22Rv1 (cell line): ENCODE measurements at regions not wholly inside any gene's neighbourhood (a gene's known extent, or its start where the extent isn't known, plus 50 kb on each side); places are given as distances from the start of the nearest gene placed in this dataset.

Experiments used
- H3K27ac ChIP-seq: fragments of 450-650 bp; 2 replicates; pipeline ENCODE4 v1.5.1; 2017
- CTCF ChIP-seq: fragments of 450-650 bp; IDR thresholded peaks from 2 replicates; pipeline ENCODE4 v1.5.1; 2017; ENCODE audit warnings: mild to moderate bottlenecking
- ZFX ChIP-seq: fragments of 450-650 bp; IDR thresholded peaks from 2 replicates; pipeline ENCODE4 v1.6.1; 2017; ENCODE audit warnings: antibody characterized with exemption, borderline replicate concordance

GRCh38 chr5:26193626-26194025 is 844.8 kb downstream of the CDH9 start:
- TF ChIP-seq ZFX (no peak), CTCF (no peak)
- no peak overlapping the region for H3K27ac ChIP-seq

- H3K27ac ChIP-seq: no peak overlapping the region
- no peak for TF ChIP-seq ZFX
- TF ChIP-seq CTCF: no peak
These were observed 845.9 kb downstream of the CDH9 start for GRCh38 chr5:26192486-26192885.

- no peak overlapping the region for H3K27ac ChIP-seq
- TF ChIP-seq CTCF: no peak
These were observed 856.8 kb downstream of the CDH9 start for GRCh38 chr5:26181582-26181981.

GRCh38 chr5:26148569-26149107 is 889.7 kb downstream of the CDH9 start:
- no peak overlapping the region for H3K27ac ChIP-seq
- TF ChIP-seq ZFX: no peak
- no peak for TF ChIP-seq CTCF

- TF ChIP-seq CTCF (no peak), ZFX (no peak)
- no peak overlapping the region for H3K27ac ChIP-seq
These were observed 895.1 kb downstream of the CDH9 start for GRCh38 chr5:26143259-26143658.

- H3K27ac ChIP-seq: no peak overlapping the region
- TF ChIP-seq CTCF (no peak), ZFX (no peak)
These were observed 917.0 kb downstream of the CDH9 start for GRCh38 chr5:26121338-26121737.

GRCh38 chr5:26104175-26104574 is 934.2 kb downstream of the CDH9 start:
- no peak overlapping the region for H3K27ac ChIP-seq
- TF ChIP-seq ZFX (no peak), CTCF (no peak)
